ENCODE measurements at regions not wholly inside any gene's neighbourhood (a gene's known extent, or its start where the extent isn't known, plus 50 kb on each side); places are given as distances from the start of the nearest gene placed in this dataset.
"Not testable (repeated sequence)": the region's sequence is repeated elsewhere in the genome, so short reads cannot be mapped to it uniquely, and the experiment has no call there.

DNA sequence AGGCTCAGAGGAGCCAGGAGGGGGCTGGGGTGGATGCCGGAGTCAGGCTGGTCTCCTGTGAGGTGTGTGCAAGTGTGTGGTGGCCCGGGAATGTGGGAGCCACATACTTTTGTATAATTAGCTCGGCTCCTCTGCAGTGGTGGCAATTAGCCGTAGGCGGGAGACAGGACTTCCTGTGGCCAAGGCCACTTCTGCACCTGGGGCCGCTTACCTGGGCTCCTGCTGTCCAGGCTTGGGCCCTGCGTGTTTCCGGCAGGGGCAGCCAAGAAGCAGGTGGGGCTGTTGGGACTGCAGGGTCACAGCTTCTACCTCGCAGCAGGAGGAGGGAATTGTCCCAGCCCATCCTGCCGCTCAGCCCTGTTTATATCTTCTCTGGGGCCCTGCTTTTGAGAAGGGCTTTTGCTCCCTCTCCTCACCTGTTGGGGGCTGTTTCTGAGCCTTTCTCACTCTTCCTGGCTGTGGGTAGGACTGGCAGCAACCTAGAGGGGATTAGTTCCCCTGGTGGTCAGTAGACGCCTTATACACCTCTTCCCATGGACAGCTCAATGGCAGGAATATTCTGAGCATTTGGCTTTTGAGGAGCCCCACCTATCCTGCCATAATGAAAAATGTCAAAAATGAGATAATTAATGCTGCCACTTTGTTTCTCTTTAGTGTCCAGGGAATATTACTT lies 145.4 kb upstream of the PITX1 start:
- no peak for DNase-seq (ENCODE audit: low spot score)

GRCh38 chr5:135178476-135179155 lies 144.6 kb upstream of the PITX1 start:
- DNase-seq (ENCODE audit: low spot score): no peak

GRCh38 chr5:135177591-135177990 lies 143.6 kb upstream of the PITX1 start:
- no peak for DNase-seq (ENCODE audit: low spot score)

DNA sequence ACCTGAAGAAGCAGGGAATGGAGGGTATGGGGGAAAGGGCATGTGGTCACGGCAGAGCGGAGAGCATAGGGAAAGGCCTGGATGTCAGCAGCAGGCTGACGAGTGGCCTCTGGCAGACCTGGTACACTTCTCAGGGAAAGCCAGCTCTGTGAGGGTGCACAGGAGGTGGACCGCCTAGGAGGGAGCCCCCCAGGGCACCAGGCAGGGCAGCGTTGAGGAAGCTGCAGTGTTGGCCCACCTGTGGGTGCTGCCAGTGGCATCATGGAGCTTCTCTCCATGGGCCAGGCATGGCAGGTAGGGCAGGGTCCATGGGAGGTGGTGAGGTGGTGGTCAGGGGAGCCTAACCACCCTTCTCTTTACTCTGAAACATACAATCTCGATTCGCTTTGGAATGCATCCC lies 143.0 kb upstream of the PITX1 start:
- no peak for DNase-seq (ENCODE audit: low spot score)

GRCh38 chr5:135174315-135175096 lies 140.5 kb upstream of the PITX1 start:
- no peak for DNase-seq (ENCODE audit: low spot score)

DNA sequence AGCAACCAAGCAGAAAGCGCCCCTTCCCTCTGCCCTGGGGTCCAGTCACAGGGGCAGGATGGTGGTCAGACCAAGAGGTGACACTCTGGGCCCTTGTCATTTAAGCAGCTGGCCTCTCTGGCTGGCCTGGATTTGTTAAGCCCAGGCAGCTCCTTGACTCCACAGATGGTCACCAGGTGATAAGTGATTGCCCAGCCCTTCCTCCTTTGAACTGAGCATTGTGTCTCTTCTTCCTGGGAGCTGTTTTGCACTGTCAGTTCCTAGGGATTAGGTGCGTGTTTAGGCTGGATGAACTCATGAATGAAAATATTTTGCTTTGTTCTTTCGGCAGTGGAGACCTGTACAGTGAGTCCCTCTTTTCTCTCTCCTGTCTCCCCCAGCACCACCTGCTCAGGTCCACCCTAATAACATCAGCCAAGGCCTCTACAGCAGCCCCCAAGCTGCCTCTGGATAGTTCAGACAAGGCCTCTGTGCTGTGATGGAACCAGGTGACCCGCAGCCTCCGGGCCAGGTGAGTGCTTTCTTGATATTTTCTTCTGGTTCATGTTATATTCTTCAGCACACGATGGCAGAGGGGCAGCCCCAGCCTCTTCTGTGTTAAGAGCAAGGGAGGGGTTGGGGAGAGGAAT lies 139.7 kb upstream of the PITX1 start:
- DNase-seq (ENCODE audit: low spot score): no peak

GRCh38 chr5:135172718-135173117 lies 138.7 kb upstream of the PITX1 start:
- no peak for DNase-seq (ENCODE audit: low spot score)

DNA sequence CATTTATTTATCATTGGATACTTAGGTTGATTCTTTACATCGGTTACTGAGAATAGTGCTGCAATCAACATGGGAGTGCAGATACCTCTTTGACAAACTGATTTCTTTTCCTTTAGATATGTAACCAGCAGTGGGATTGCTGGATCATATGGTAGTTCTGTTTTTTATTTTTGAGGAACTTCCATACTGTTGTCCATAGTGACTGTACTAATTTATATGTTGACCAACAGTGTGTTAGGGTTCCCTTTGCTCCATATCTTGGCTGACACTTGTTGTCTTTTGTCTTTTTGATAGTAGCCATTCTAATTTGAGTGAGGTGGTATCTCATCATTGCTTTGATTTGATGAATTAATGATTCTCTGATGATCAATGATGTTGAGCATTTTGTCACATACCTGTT lies 137.3 kb upstream of the PITX1 start:
- DNase-seq (ENCODE audit: low spot score): no peak

DNA sequence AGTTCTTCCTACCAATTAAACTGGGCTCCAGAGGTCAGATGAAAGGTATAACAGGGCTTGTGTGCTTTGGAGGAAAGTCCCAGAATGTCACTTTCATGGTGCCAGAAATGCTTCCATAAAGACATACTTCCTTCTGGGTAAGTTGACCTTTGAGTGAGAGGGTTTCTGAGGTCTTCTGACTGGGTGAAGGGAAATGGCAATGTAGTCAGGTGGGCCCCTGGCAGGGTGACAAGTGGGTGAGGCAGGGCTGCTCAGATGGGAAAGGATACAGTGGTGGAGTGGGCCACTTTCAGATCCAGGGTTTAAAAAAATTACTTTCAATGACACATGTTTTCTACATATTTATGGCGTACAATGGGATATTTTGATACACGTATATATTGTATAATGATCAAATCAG lies 136.5 kb upstream of the PITX1 start:
- no peak for DNase-seq (ENCODE audit: low spot score)

GRCh38 chr5:135169753-135170152 lies 135.7 kb upstream of the PITX1 start:
- no peak for DNase-seq (ENCODE audit: low spot score)

- DNase-seq (ENCODE audit: low spot score): no peak
These were observed 133.6 kb upstream of the PITX1 start for GRCh38 chr5:135167634-135168033.

DNA sequence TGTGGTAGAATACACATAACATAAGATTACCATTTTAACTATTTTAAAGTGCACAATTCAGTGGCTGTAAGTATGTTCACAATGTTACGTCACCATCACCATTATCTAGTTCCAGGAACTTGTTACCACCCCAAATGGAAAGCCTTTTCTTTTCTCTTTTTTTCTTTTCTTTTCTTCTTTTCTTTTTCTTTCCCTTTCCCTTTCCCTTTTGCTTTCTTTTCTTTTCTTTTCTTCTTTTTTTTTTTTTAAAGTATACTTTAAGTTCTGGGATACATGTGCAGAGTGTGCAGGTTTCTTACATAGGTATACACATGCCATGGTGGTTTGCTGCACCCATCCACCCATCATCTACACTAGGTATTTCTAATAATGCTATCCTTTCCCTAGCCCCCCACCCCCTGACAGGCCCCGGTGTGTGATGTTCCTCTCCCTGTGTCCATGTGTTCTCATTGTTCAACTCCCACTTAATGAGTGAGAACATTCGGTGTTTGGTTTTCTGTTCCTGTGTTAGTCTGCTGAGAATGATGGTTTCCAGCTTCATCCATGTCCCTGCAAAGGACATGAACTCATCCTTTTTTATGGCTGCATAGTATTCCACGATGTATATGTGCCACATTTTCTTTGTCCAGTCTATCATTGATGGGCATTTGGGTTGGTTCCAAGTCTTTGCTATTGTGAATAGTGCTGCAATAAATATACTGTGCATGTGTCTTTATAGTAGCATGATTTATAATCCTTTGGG lies 131.0 kb upstream of the PITX1 start:
- DNase-seq (ENCODE audit: low spot score): not testable (repeated sequence)

- no peak for DNase-seq (ENCODE audit: low spot score)
These were observed 129.9 kb upstream of the PITX1 start for GRCh38 chr5:135163964-135164363.

- no peak for DNase-seq (ENCODE audit: low spot score)
These were observed 129.4 kb upstream of the PITX1 start for GRCh38 chr5:135163391-135163790.

DNA sequence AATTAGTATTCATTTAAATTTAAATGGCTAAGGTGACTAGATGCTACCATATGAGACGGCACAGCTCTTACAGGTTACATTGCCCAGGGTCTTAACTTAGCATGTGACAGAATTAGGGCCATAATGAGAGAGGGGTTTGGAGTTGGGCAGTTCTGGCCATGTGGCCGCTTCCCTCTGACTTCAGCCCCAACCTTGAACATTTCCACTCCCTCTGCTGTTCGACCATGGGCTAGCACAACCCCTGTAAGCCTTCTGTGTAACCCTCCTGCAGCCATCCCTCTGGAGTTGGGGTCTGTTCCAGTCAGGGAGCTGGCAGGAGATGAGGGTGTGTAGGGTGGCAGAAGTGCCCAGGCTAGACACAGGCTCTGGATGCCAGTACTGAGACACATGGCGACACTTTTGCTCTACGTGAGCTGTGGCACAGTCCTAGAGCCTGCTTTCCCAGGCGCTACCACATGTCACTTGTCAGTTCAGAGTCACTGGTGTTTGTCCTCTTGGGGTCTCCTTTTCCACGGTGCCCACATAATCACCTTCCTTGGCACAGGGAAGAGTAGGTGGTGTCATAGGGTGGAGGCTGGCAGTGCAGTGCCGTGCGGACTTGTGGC lies 128.7 kb upstream of the PITX1 start:
- DNase-seq (ENCODE audit: low spot score): no peak

- no peak for DNase-seq (ENCODE audit: low spot score)
These were observed 127.2 kb upstream of the PITX1 start for GRCh38 chr5:135161221-135161620.

DNA sequence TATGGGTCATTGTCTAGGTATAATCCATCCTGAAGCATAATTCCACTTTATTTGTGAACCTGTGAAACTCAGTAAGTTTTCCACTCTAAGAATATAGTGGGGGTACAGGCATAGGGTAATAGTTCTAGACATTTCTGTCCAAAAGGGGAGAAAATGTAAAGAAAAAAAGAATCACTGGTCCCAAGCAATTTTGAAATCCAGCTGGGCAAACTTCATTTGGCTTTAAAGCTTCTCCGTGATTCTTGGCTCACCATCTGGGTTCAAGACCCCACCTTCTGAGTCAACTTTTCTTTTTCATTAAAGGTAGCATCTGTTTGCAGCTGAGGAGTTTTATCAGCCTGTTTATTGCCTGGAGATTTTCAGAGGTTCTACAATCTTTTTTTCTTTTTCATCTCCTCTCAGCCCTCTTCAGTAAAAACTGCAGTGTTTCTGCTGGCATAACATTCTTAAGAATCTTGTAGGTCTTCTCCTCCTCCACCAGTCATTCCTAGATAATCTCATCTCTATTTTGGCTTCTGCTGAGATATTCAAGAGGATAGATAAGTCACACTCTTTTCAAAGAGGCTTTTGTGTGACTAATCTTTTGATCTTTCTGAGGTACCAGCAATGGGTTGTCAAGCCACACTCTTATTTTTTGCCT lies 126.1 kb upstream of the PITX1 start:
- DNase-seq (ENCODE audit: low spot score): no peak

GRCh38 chr5:135159626-135160025 lies 125.6 kb upstream of the PITX1 start:
- no peak for DNase-seq (ENCODE audit: low spot score)

GRCh38 chr5:135158982-135159381 lies 125.0 kb upstream of the PITX1 start:
- no peak for DNase-seq (ENCODE audit: low spot score)

DNA sequence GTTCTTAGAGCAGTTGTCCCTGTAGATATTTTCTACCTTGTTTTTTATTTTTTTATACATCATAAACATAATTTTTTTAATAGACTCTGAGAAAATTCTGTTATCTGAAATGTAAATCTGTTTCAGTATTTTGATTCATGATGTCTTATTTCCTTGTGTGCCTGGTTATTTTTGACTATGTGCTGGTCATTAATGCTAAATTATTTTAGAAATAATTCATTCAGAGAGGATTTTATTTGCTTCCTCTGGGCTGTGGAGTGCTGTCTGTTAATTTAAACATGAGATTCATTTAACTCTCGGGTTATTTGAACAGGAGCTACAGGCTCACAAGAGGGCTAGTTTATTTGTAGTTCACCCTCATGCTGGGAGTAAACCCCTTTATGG lies 124.3 kb upstream of the PITX1 start:
- DNase-seq (ENCODE audit: low spot score): no peak
